Fibroblast of villous mesenchyme (primary cell): ENCODE measurements at regions not wholly inside any gene's neighbourhood (a gene's known extent, or its start where the extent isn't known, plus 50 kb on each side); places are given as distances from the start of the nearest gene placed in this dataset.

ENCODE experiments used
- DNase-seq: peaks from one replicate; pipeline ENCODE4 v3.0.0-alpha.2; 2010; ENCODE audit warnings: low read depth
- H3K4me3 ChIP-seq: 2 replicates; pipeline ENCODE4 v1.5.1; 2011; ENCODE audit warnings: low read depth, mild to moderate bottlenecking, low read length
- CTCF ChIP-seq: IDR thresholded peaks from 2 replicates; pipeline ENCODE4 v1.5.1; 2012; ENCODE audit warnings: low read depth, mild to moderate bottlenecking, low read length; ENCODE audit not compliant: insufficient read depth

DNA sequence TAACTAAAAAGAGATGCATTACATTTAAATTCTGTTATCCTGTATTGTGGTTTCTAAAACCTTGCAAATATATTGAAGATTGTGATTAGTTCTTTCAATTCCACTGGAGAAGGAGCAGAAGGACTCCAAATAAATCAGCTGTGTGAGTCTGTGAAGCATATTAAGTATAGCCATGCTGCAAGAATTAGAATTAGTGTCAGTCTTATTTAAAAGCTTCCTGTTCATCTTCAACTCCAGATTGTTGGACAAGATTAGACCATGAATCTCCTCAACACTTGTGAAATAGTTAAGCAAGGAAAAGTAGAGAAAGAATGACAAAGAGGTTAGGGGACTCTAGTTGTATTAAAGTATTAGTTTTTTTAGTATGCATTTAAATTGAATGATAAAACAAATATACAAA, 92.5 kb upstream of the LRP1B start:
- no peak overlapping the region for H3K4me3 ChIP-seq
- TF ChIP-seq CTCF: no peak
- no peak for DNase-seq

GRCh38 chr2:142222715-142223114, 91.9 kb upstream of the LRP1B start:
- no peak overlapping the region for H3K4me3 ChIP-seq
- no peak for TF ChIP-seq CTCF

DNA sequence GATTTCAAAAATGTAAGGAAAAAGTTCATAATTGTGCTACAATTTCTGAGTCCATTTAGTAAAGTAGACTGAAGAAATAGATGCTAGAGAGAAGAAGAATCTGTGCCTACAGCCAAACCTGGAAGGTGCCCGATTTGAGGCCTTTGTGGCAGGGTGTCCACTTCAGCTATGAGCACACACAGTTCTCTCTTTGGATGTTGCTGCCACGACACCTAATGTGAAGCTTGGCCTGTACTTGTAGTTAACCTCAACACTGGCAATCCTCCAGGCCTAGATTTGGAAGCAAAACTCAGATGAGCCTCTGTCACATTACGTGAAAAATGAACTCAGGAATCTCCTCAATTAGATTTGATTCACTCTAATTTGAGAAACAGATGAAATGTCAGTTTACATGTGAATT, 90.1 kb upstream of the LRP1B start:
- DNase-seq: no peak
- H3K4me3 ChIP-seq: no peak overlapping the region
- TF ChIP-seq CTCF: no peak

More at GRCh38 chr2:142222715-142223114, 91.9 kb upstream of the LRP1B start:
- DNase-seq: no peak

GRCh38 chr2:142220239-142220638, 89.4 kb upstream of the LRP1B start:
- DNase-seq: no peak
- TF ChIP-seq CTCF: no peak
- H3K4me3 ChIP-seq: no peak overlapping the region

DNA sequence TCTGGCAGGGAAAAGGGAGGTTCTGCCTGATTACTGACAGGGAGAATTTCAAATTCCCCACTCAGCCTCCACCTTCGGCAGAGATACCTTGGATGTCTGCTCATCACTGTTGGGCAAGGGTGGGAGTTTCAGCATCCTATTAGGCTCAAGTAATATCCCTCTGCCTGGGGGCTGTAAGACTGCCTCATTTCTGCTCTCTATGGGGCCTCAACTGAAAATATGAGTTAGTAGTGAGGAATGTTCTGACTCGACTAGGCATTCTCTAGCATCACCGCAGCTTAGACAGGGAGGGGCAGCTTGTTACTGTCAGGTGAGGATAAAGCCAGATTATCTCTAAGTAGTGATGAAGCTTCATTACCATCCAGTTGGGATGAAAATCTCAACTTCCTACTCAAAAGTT, 87.7 kb upstream of the LRP1B start:
- no peak for DNase-seq
- no peak for TF ChIP-seq CTCF

GRCh38 chr2:142217804-142218203, 87.0 kb upstream of the LRP1B start:
- TF ChIP-seq CTCF: no peak
- no peak overlapping the region for H3K4me3 ChIP-seq
- no peak for DNase-seq

More for the DNA sequence above, 87.7 kb upstream of the LRP1B start:
- H3K4me3 ChIP-seq: no peak overlapping the region

DNA sequence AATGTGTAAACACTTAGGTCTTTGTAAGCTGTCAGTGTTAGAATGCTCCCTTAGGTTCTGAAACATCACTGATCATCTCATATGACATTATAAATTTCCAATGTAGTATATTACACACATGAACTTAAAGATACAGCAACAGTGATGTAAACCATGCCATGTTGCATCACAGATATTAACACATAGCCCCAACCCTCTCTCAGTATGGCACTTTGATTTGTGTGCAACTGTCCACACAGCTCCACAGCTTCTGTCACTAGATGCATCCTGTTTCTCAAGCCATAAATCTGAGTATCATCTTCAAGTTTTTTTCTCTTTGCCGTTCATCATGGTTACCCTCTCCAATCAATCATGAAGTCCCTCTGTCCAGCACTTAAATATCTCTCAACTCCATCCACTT, 69.2 kb upstream of the LRP1B start:
- no peak overlapping the region for H3K4me3 ChIP-seq
- TF ChIP-seq CTCF: no peak
- DNase-seq: no peak
